ENCODE measurements at regions not wholly inside any gene's neighbourhood (a gene's known extent, or its start where the extent isn't known, plus 50 kb on each side); places are given as distances from the start of the nearest gene placed in this dataset.

DNA sequence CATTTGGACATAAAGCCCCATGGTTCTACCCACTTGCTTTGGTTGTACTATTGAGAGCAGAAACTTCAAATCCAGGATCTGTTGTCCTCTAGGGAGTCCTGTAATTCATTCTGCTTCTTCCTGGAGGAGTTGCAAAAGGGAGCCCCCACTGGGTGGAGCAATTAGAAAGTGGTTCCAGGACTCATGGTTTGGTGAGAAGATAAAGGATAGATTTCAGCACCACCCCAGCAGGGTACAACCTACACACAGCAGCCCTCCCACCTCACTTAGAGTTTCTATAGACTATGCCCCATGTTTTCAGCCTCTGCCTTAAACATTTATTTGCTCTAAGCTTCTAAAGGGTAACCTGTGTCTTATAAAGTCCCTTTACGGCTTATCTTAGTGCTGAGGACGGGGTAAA lies 112.6 kb upstream of the ARRDC3 start:
- TF ChIP-seq POLR2A (IDR thresholded peaks at IDR 0.05) (no peak), CTCF (IDR thresholded peaks at IDR 0.05) (no peak)
